ENCODE measurements at regions not wholly inside any gene's neighbourhood (a gene's known extent, or its start where the extent isn't known, plus 50 kb on each side); places are given as distances from the start of the nearest gene placed in this dataset.
"Not testable (repeated sequence)": the region's sequence is repeated elsewhere in the genome, so short reads cannot be mapped to it uniquely, and the experiment has no call there.

DNA sequence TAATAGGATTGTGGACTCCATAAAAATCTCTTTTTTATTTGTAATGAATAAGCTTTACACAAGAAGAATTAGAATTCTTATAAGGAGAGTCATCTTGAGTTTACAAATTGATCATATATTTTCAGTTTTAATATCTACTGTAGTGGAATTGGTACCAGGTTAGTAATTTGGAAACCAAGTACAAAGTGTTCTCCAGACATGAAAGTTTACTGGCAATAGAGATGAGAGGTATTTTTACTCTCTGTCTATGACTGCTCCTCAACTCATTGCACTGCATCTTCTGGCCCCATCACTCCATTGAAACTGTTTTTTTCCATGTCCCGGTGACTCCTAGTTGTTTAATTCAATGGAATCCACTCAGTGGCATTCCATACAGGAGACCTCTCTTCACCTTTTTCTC, 164.5 kb upstream of the SMIM30 start:
- H3K9me3 ChIP-seq: no peaks in the 10 kb centered on the region
- DNase-seq (no peak), ATAC-seq (no peak)
- H3K27me3 ChIP-seq: no peaks in the 10 kb centered on the region
- H3K27ac ChIP-seq: no peak overlapping the region
- intact Hi-C loops (cut with DNase I): no loop called here
- H3K36me3 ChIP-seq: no peaks in the 10 kb centered on the region
- TF ChIP-seq CTCF (IDR thresholded peaks at IDR 0.05) (no peak), POLR2A (IDR thresholded peaks at IDR 0.05) (no peak)
- H3K4me3 ChIP-seq: no peak overlapping the region
- 80% methylated on average over 1 of the region's 1 CpG for WGBS (ENCODE audit: insufficient coverage, low coverage, low lambda C conversion rate, missing lambda C conversion rate)
- H3K4me1 ChIP-seq: no peaks in the 10 kb centered on the region

DNA sequence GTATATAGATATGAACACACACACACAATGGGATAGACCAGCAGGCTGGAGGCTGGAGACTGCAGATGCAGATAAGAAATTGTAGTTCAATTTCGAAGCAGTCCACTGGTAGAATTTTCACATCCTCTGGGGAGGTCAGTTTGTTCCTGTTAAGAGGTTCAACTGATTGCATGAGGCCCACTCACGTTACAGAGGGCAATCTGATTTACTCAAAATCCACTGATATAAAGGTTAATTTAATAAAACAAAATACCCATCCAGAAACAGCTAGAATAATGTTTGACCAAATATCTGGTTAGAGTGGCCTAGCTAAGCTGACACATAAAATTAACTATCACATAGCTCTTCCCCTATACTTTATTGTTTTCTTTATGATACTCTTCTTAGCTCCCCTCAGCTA, 162.9 kb upstream of the SMIM30 start:
- H3K4me3 ChIP-seq: no peak overlapping the region

GRCh38 chr7:113279256-113279655, 160.9 kb upstream of the SMIM30 start:
- TF ChIP-seq CTCF (IDR thresholded peaks at IDR 0.05) (no peak), POLR2A (IDR thresholded peaks at IDR 0.05) (no peak)
- no peak overlapping the region for H3K4me3 ChIP-seq
- H3K27me3 ChIP-seq: no peaks in the 10 kb centered on the region
- no peaks in the 10 kb centered on the region for H3K4me1 ChIP-seq
- H3K36me3 ChIP-seq: no peaks in the 10 kb centered on the region
- intact Hi-C loops (cut with DNase I): no loop called here
- ATAC-seq (no peak), DNase-seq (no peak)
- no peaks in the 10 kb centered on the region for H3K9me3 ChIP-seq
- no peak overlapping the region for H3K27ac ChIP-seq

More for the DNA sequence above, 162.9 kb upstream of the SMIM30 start:
- ATAC-seq (no peak), DNase-seq (no peak)
- H3K36me3 ChIP-seq: no peaks in the 10 kb centered on the region
- no peaks in the 10 kb centered on the region for H3K4me1 ChIP-seq
- no peak overlapping the region for H3K27ac ChIP-seq
- WGBS (ENCODE audit: insufficient coverage, low coverage, low lambda C conversion rate, missing lambda C conversion rate): 11% methylated on average over 2 of the region's 2 CpGs
- no peaks in the 10 kb centered on the region for H3K27me3 ChIP-seq
- H3K9me3 ChIP-seq: no peaks in the 10 kb centered on the region
- intact Hi-C loops (cut with DNase I): no loop called here
- no peak for TF ChIP-seq POLR2A (IDR thresholded peaks at IDR 0.05)
- TF ChIP-seq CTCF (IDR thresholded peaks at IDR 0.05): no peak

GRCh38 chr7:113270790-113271189, 152.4 kb upstream of the SMIM30 start:
- TF ChIP-seq POLR2A (IDR thresholded peaks at IDR 0.05): no peak
- no peak for TF ChIP-seq CTCF (IDR thresholded peaks at IDR 0.05)
- H3K27me3 ChIP-seq: no peaks in the 10 kb centered on the region
- intact Hi-C loops (cut with DNase I): no loop called here
- no peaks in the 10 kb centered on the region for H3K36me3 ChIP-seq
- WGBS (ENCODE audit: insufficient coverage, low coverage, low lambda C conversion rate, missing lambda C conversion rate): 52% methylated on average over 2 of the region's 2 CpGs
- no peak for DNase-seq
- no peak overlapping the region for H3K4me3 ChIP-seq
- no peak overlapping the region for H3K27ac ChIP-seq
- H3K4me1 ChIP-seq: no peaks in the 10 kb centered on the region
- ATAC-seq: no peak
- H3K9me3 ChIP-seq: no peaks in the 10 kb centered on the region

GRCh38 chr7:113269592-113269991, 151.2 kb upstream of the SMIM30 start:
- ATAC-seq; intact Hi-C loops (cut with DNase I); H3K4me1 ChIP-seq; H3K4me3 ChIP-seq; H3K27me3 ChIP-seq; DNase-seq; H3K36me3 ChIP-seq; H3K9me3 ChIP-seq; H3K27ac ChIP-seq: not testable (repeated sequence)
- 74% methylated on average over 3 of the region's 3 CpGs for WGBS (ENCODE audit: insufficient coverage, low coverage, low lambda C conversion rate, missing lambda C conversion rate)
